ENCODE measurements at regions not wholly inside any gene's neighbourhood (a gene's known extent, or its start where the extent isn't known, plus 50 kb on each side); places are given as distances from the start of the nearest gene placed in this dataset.
A peak's percentile ranks its signal among the peaks of the same experiment; 100 is the strongest.

DNA sequence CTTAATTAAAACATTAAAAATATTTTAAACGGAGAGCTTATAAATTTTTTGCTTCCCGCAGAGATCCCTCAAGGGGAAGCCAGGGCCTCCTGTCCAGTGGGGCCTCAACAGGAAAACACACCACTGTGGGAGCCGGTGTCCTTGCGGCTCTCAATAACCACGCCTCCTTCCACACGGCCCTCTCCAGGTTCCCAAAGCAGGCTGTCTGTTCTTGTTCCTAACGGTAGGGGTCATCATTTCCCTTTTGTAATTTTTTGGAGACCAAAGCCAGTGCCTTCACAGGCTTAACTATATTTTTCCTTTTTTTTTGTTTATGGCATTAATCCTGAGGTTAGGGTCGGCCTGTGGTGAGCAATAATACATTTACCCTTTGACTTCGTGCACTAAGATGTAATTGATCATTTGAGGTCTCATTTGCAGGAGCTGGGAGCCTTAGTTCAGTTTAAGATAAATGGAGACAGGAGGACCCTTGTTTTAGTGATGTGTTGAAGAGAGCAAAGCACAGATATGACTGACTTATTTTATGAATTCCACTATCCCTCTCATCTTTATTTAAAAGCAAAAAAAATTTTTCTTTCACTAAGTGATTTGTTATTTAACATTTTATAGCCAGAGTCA is 77.5 kb upstream of the N4BP1 start:
- TF ChIP-seq, protein P1, sequence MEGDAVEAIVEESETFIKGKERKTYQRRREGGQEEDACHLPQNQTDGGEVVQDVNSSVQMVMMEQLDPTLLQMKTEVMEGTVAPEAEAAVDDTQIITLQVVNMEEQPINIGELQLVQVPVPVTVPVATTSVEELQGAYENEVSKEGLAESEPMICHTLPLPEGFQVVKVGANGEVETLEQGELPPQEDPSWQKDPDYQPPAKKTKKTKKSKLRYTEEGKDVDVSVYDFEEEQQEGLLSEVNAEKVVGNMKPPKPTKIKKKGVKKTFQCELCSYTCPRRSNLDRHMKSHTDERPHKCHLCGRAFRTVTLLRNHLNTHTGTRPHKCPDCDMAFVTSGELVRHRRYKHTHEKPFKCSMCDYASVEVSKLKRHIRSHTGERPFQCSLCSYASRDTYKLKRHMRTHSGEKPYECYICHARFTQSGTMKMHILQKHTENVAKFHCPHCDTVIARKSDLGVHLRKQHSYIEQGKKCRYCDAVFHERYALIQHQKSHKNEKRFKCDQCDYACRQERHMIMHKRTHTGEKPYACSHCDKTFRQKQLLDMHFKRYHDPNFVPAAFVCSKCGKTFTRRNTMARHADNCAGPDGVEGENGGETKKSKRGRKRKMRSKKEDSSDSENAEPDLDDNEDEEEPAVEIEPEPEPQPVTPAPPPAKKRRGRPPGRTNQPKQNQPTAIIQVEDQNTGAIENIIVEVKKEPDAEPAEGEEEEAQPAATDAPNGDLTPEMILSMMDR (IDR thresholded peaks at IDR 0.05), result peak; percentile 65 to 84 (median 73)
- no peak for TF ChIP-seq POLR2A (IDR thresholded peaks at IDR 0.05)
